ENCODE measurements at regions not wholly inside any gene's neighbourhood (a gene's known extent, or its start where the extent isn't known, plus 50 kb on each side); places are given as distances from the start of the nearest gene placed in this dataset.

- TF ChIP-seq, protein P1, sequence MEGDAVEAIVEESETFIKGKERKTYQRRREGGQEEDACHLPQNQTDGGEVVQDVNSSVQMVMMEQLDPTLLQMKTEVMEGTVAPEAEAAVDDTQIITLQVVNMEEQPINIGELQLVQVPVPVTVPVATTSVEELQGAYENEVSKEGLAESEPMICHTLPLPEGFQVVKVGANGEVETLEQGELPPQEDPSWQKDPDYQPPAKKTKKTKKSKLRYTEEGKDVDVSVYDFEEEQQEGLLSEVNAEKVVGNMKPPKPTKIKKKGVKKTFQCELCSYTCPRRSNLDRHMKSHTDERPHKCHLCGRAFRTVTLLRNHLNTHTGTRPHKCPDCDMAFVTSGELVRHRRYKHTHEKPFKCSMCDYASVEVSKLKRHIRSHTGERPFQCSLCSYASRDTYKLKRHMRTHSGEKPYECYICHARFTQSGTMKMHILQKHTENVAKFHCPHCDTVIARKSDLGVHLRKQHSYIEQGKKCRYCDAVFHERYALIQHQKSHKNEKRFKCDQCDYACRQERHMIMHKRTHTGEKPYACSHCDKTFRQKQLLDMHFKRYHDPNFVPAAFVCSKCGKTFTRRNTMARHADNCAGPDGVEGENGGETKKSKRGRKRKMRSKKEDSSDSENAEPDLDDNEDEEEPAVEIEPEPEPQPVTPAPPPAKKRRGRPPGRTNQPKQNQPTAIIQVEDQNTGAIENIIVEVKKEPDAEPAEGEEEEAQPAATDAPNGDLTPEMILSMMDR (IDR thresholded peaks at IDR 0.05), result no peak
- Histone ChIP-seq H3K4me3 (no peak overlapping the region), H3K9me3 (no peaks in the 10 kb centered on the region), H3K36me3 (no peaks in the 10 kb centered on the region), H3K27ac (no peak overlapping the region), H3K27me3 (replicated peaks; ENCODE audit: insufficient read depth) (no peaks in the 10 kb centered on the region), H3K4me1 (ENCODE audit: control insufficient read depth in 1 of 2, low read depth in 2 of 2) (peaks cover 0 to 5% of the 10 kb centered on the region in 2 donors)
- DNase-seq (ENCODE audit: low spot score), result no peak
- no peak for ATAC-seq (ENCODE audit: insufficient number of reproducible peaks, low FRiP score, low read depth)
These were observed 214.1 kb downstream of the DUSP6 start for GRCh38 chr12:89138048-89138852.

GRCh38 chr12:89135976-89136634 is 216.2 kb downstream of the DUSP6 start:
- TF ChIP-seq, protein P1 (IDR thresholded peaks at IDR 0.05), result no peak
- Histone ChIP-seq H3K4me1 (ENCODE audit: control insufficient read depth in 1 of 2, low read depth in 2 of 2) (peaks cover 0 to 5% of the 10 kb centered on the region in 2 donors), H3K4me3 (no peak overlapping the region), H3K27ac (no peak overlapping the region), H3K9me3 (no peaks in the 10 kb centered on the region), H3K36me3 (no peaks in the 10 kb centered on the region), H3K27me3 (replicated peaks; ENCODE audit: insufficient read depth) (no peaks in the 10 kb centered on the region)
- ATAC-seq (ENCODE audit: insufficient number of reproducible peaks, low FRiP score, low read depth), result no peak
- no peak for DNase-seq (ENCODE audit: low spot score)

DNA sequence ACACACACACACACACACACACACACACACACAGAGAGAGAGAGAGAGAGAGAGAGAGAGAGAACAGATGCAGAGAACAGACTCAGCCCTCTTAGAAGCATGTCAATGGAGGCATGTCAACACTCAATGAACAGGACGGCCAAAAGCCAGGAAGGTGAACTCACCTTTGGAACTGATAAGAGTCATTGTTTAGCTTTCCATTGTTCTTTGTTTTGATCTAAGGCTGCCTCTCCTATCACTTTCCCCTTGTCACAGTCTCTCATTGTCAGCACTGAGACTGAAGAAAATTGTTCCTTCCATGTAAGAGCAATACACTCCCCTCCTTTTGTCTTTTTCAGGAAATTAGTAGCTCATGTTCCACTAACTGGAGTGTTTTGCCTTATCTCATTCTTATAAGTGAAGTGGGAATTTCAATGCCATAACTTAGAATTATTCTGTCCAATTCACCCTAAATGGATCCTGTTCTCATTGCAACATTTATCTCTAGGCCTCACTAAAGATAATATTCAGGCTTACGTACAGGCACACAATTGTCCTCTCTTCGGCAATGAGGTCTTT is 218.0 kb downstream of the DUSP6 start:
- no peaks in the 10 kb centered on the region for H3K9me3 ChIP-seq
- no peaks in the 10 kb centered on the region for H3K27me3 ChIP-seq (replicated peaks; ENCODE audit: insufficient read depth)
- H3K27ac ChIP-seq, result no peak overlapping the region
- no peaks in the 10 kb centered on the region for H3K36me3 ChIP-seq
- H3K4me3 ChIP-seq, result no peak overlapping the region
- ATAC-seq (ENCODE audit: insufficient number of reproducible peaks, low FRiP score, low read depth) (no peak), DNase-seq (ENCODE audit: low spot score) (no peak)
- peaks cover 0 to 5% of the 10 kb centered on the region in 2 donors for H3K4me1 ChIP-seq (ENCODE audit: control insufficient read depth in 1 of 2, low read depth in 2 of 2)
- TF ChIP-seq, protein P1 (IDR thresholded peaks at IDR 0.05), result no peak

GRCh38 chr12:89129167-89129870 is 223.0 kb downstream of the DUSP6 start:
- no peaks in the 10 kb centered on the region for H3K4me1 ChIP-seq (ENCODE audit: control insufficient read depth in 1 of 2, low read depth in 2 of 2)
- H3K4me3 ChIP-seq, result no peak overlapping the region
- no peak overlapping the region for H3K27ac ChIP-seq
- no peaks in the 10 kb centered on the region for H3K9me3 ChIP-seq
- TF ChIP-seq, protein P1 (IDR thresholded peaks at IDR 0.05), result no peak
- H3K36me3 ChIP-seq, result no peaks in the 10 kb centered on the region
- no peak for DNase-seq (ENCODE audit: low spot score)
- no peak for ATAC-seq (ENCODE audit: insufficient number of reproducible peaks, low FRiP score, low read depth)
- no peaks in the 10 kb centered on the region for H3K27me3 ChIP-seq (replicated peaks; ENCODE audit: insufficient read depth)

- no peak overlapping the region for H3K27ac ChIP-seq
- H3K4me1 ChIP-seq (ENCODE audit: control insufficient read depth in 1 of 2, low read depth in 2 of 2), result no peaks in the 10 kb centered on the region
- H3K4me3 ChIP-seq, result no peak overlapping the region
- ATAC-seq (ENCODE audit: insufficient number of reproducible peaks, low FRiP score, low read depth) (no peak), DNase-seq (ENCODE audit: low spot score) (no peak)
- H3K27me3 ChIP-seq (replicated peaks; ENCODE audit: insufficient read depth), result no peaks in the 10 kb centered on the region
- no peaks in the 10 kb centered on the region for H3K9me3 ChIP-seq
- TF ChIP-seq, protein P1 (IDR thresholded peaks at IDR 0.05), result no peak
- no peaks in the 10 kb centered on the region for H3K36me3 ChIP-seq
These were observed 225.6 kb downstream of the DUSP6 start for GRCh38 chr12:89126712-89127111.

All from thoracic aorta (tissue), 2 donors.